HCT116 (cell line): ENCODE measurements at regions not wholly inside any gene's neighbourhood (a gene's known extent, or its start where the extent isn't known, plus 50 kb on each side); places are given as distances from the start of the nearest gene placed in this dataset.

ENCODE experiments used
- CTCF ChIP-seq, 3 experiments: fragments of 200-600 bp in 1 of 3; sonication (generic) in 1 of 3; IDR thresholded peaks in 2 of 3; conservative IDR thresholded peaks in 1 of 3; 2 replicates each; pipeline ENCODE4 v1.5.1; 2012 to 2017; ENCODE audit warnings: low read depth in 2 of 3, low read length in 2 of 3, antibody characterized with exemption in 1 of 3, borderline replicate concordance in 1 of 3, control low read depth in 1 of 3, mild to moderate bottlenecking in 1 of 3, mixed read lengths in 1 of 3, mixed run types in 1 of 3, moderate library complexity in 1 of 3; ENCODE audit not compliant: insufficient read depth in 1 of 3
- EZH2phosphoT487 ChIP-seq: fragments of 200-600 bp; IDR thresholded peaks from 2 replicates; pipeline ENCODE4 v1.6.1; 2018; ENCODE audit warnings: antibody characterized with exemption, borderline replicate concordance
- MAX ChIP-seq: IDR thresholded peaks from 2 replicates; pipeline ENCODE4 v1.6.1; 2012
- POLR2A ChIP-seq: IDR thresholded peaks from 2 replicates; pipeline ENCODE4 v1.7.0; 2011; ENCODE audit warnings: borderline replicate concordance; ENCODE audit not compliant: insufficient read depth, insufficient read length; ENCODE audit errors: extremely low read depth
- RAD21 ChIP-seq: IDR thresholded peaks from 2 replicates; pipeline ENCODE4 v1.6.1; 2012; ENCODE audit warnings: low read depth, mild to moderate bottlenecking
- SP1 ChIP-seq: IDR thresholded peaks from 2 replicates; pipeline ENCODE4 v1.6.1; 2012; ENCODE audit warnings: low read depth
- TCF7L2 ChIP-seq: IDR thresholded peaks from 2 replicates; pipeline ENCODE4 v1.7.0; 2011; ENCODE audit warnings: borderline replicate concordance, inconsistent platforms; ENCODE audit not compliant: insufficient read depth, insufficient read length; ENCODE audit errors: extremely low read depth
- YY1 ChIP-seq: IDR thresholded peaks from 2 replicates; pipeline ENCODE4 v1.6.1; 2011; ENCODE audit warnings: low read length, low read depth, moderate library complexity, mild to moderate bottlenecking; ENCODE audit not compliant: insufficient replicate concordance; ENCODE audit errors: extremely low read depth
- ZNF274 ChIP-seq: fragments of 200-500 bp; sonication (Bioruptor generic); IDR thresholded peaks from 2 replicates; pipeline ENCODE4 v1.6.1; 2014; ENCODE audit warnings: mild to moderate bottlenecking, low read depth, low read length, inconsistent platforms

GRCh38 chr2:35932276-35932963, 423.2 kb upstream of the CRIM1 start:
- TF ChIP-seq CTCF (IDR thresholded peaks at IDR 0.05 in 2 of 3, conservative IDR thresholded peaks at IDR 0.05 in 1 of 3; ENCODE audit: borderline replicate concordance in 1 of 3, insufficient read depth in 1 of 3, low read depth in 2 of 3, low read length in 2 of 3) (no peak), RAD21 (no peak), POLR2A (no peak), MAX (no peak), TCF7L2 (no peak), SP1 (no peak), YY1 (no peak), ZNF274 (no peak), EZH2phosphoT487 (no peak)
